ENCODE measurements at regions not wholly inside any gene's neighbourhood (a gene's known extent, or its start where the extent isn't known, plus 50 kb on each side); places are given as distances from the start of the nearest gene placed in this dataset.

DNA sequence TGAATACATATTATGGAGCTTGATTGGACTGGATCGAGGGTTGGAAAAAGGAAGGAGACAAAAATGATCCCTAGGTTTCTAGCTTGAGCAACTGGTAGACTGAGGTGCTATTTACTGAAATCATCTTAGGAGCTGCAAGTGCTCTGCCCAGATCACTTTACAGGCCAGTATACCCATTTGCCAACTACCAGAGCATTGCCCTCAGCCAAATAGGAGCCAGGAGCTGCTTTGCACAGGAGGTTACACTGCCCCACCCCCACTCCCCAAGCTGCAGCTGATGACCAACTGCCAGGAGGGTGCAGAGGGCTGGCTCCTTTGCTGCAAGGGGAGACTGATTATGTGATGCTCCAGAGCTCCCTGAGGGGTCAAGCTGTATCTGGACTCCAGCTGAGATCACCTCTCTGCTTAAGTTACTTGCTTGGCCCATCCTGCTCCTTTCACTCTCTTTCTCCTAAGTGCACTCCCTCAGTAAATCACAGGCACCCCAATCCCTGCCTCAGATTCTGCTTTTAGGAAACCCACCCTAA is 275.4 kb downstream of the ZEB1 start:
- no peak overlapping the region for H2AFZ ChIP-seq (ENCODE audit: low read depth, low read length)
- intact Hi-C loops (cut with micrococcal nuclease), result no loop called here

More for the DNA sequence above, 275.4 kb downstream of the ZEB1 start:
- ChIA-PET POLR2A (interaction anchor here (0.6 kb wide), 1 partner anchor 586 kb away, joined by 3 read pairs; no protein-coding TSS in a partner anchor), CTCF (ENCODE audit: low intra/inter-chr PET ratio) (no interaction called here)
- H3K4me2 ChIP-seq (ENCODE audit: insufficient read depth, low read length), result no peak overlapping the region
- no peaks in the 10 kb centered on the region for H4K20me1 ChIP-seq (replicated peaks; ENCODE audit: control insufficient read depth, insufficient read depth, low read length)
- no TSS peak for BruUV-seq (replicated peaks)
- H3K4me1 ChIP-seq (replicated peaks in 1 of 2; ENCODE audit: control insufficient read depth in 2 of 2, insufficient read depth in 2 of 2, low read length in 2 of 2), result no peaks in the 10 kb centered on the region
- H3K4me3 ChIP-seq, result no peak overlapping the region
- no peak overlapping the region for H3K27ac ChIP-seq (ENCODE audit: extremely low read depth, low read depth, low read length)
- WGBS (ENCODE audit: insufficient coverage, low coverage, missing lambda C conversion rate), result 8% methylated on average over 1 of the region's 1 CpG
- H3K9me1 ChIP-seq (ENCODE audit: control insufficient read depth, insufficient read depth, low read length), result no peaks in the 10 kb centered on the region
- H3K79me2 ChIP-seq (ENCODE audit: control insufficient read depth, insufficient read depth, low read length), result no peaks in the 10 kb centered on the region
- in situ Hi-C loops (cut with MboI), result no loop called here
- DNase-seq (ENCODE audit: extremely low read depth in 1 of 4, low spot score in 3 of 4) (no peak), FAIRE-seq (no peak), ATAC-seq (no peak)
- TF ChIP-seq, protein P1, sequence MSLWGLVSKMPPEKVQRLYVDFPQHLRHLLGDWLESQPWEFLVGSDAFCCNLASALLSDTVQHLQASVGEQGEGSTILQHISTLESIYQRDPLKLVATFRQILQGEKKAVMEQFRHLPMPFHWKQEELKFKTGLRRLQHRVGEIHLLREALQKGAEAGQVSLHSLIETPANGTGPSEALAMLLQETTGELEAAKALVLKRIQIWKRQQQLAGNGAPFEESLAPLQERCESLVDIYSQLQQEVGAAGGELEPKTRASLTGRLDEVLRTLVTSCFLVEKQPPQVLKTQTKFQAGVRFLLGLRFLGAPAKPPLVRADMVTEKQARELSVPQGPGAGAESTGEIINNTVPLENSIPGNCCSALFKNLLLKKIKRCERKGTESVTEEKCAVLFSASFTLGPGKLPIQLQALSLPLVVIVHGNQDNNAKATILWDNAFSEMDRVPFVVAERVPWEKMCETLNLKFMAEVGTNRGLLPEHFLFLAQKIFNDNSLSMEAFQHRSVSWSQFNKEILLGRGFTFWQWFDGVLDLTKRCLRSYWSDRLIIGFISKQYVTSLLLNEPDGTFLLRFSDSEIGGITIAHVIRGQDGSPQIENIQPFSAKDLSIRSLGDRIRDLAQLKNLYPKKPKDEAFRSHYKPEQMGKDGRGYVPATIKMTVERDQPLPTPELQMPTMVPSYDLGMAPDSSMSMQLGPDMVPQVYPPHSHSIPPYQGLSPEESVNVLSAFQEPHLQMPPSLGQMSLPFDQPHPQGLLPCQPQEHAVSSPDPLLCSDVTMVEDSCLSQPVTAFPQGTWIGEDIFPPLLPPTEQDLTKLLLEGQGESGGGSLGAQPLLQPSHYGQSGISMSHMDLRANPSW (CRISPR knock-in tag; IDR thresholded peaks at IDR 0.05), result no peak
- TF ChIP-seq, protein P2, sequence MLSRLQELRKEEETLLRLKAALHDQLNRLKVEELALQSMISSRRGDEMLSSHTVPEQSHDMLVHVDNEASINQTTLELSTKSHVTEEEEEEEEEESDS (CRISPR knock-in tag; IDR thresholded peaks at IDR 0.05), result no peak
- TF ChIP-seq RUNX1 (IDR thresholded peaks at IDR 0.05; ENCODE audit: low read depth) (no peak), XRCC4 (IDR thresholded peaks at IDR 0.05; ENCODE audit: extremely low read depth, insufficient read depth, insufficient read length) (no peak), NCOR1 (IDR thresholded peaks at IDR 0.05) (no peak), ZNF24 (IDR thresholded peaks at IDR 0.05) (no peak), ZNF830 (CRISPR knock-in tag; IDR thresholded peaks at IDR 0.05) (no peak), MEF2A (IDR thresholded peaks at IDR 0.05; ENCODE audit: control insufficient read depth, low read depth, low read length) (no peak), FOXK2 (conservative IDR thresholded peaks at IDR 0.05 in 1 of 2, IDR thresholded peaks at IDR 0.05 in 1 of 2; ENCODE audit: low read depth in 2 of 2) (no peak), KDM2B (CRISPR knock-in tag; IDR thresholded peaks at IDR 0.05) (no peak), LEF1 (IDR thresholded peaks at IDR 0.05) (no peak), SIX5 (IDR thresholded peaks at IDR 0.05; ENCODE audit: borderline replicate concordance in 1 of 2, insufficient read depth in 1 of 2, low read depth in 1 of 2, low read length in 2 of 2) (no peak)
- TF ChIP-seq, protein P3, sequence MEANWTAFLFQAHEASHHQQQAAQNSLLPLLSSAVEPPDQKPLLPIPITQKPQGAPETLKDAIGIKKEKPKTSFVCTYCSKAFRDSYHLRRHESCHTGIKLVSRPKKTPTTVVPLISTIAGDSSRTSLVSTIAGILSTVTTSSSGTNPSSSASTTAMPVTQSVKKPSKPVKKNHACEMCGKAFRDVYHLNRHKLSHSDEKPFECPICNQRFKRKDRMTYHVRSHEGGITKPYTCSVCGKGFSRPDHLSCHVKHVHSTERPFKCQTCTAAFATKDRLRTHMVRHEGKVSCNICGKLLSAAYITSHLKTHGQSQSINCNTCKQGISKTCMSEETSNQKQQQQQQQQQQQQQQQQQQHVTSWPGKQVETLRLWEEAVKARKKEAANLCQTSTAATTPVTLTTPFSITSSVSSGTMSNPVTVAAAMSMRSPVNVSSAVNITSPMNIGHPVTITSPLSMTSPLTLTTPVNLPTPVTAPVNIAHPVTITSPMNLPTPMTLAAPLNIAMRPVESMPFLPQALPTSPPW (CRISPR knock-in tag; IDR thresholded peaks at IDR 0.05), result no peak
- TF ChIP-seq, protein P4, sequence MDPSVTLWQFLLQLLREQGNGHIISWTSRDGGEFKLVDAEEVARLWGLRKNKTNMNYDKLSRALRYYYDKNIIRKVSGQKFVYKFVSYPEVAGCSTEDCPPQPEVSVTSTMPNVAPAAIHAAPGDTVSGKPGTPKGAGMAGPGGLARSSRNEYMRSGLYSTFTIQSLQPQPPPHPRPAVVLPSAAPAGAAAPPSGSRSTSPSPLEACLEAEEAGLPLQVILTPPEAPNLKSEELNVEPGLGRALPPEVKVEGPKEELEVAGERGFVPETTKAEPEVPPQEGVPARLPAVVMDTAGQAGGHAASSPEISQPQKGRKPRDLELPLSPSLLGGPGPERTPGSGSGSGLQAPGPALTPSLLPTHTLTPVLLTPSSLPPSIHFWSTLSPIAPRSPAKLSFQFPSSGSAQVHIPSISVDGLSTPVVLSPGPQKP (CRISPR knock-in tag; IDR thresholded peaks at IDR 0.05), result no peak
- H3K27me3 ChIP-seq (ENCODE audit: control insufficient read depth in 2 of 2, insufficient read depth in 2 of 2, low read length in 2 of 2), result no peaks in the 10 kb centered on the region
- no peaks in the 10 kb centered on the region for H3K9me3 ChIP-seq (replicated peaks; ENCODE audit: control insufficient read depth, insufficient read depth, low read depth, low read length)
- no peak overlapping the region for H3K9ac ChIP-seq (ENCODE audit: insufficient read depth in 1 of 2, low read depth in 2 of 2, low read length in 2 of 2)
- H3K36me3 ChIP-seq (ENCODE audit: control insufficient read depth, insufficient read depth, low read length), result no peaks in the 10 kb centered on the region
